Mucosa of descending colon (tissue), 3 donors: ENCODE measurements at regions not wholly inside any gene's neighbourhood (a gene's known extent, or its start where the extent isn't known, plus 50 kb on each side); places are given as distances from the start of the nearest gene placed in this dataset.

Experiments
- ATAC-seq: fragments of 200-7000 bp; cut with Tn5 transposase; one replicate; pipeline ENCODE4 v1.9.1; 2020; ENCODE audit warnings: mild to moderate bottlenecking, moderate library complexity
- DNase-seq, 3 donors: peaks; one replicate each; pipeline ENCODE4 v3.0.0-alpha.2; 2020
- H3K36me3 ChIP-seq: fragments of 200-600 bp; one replicate; pipeline ENCODE4 v1.8.0; 2021; ENCODE audit warnings: low read depth, mild to moderate bottlenecking
- H3K4me1 ChIP-seq: fragments of 200-600 bp; one replicate; pipeline ENCODE4 v1.8.0; 2021; ENCODE audit warnings: low read depth, mild to moderate bottlenecking
- H3K4me3 ChIP-seq: fragments of 200-600 bp; one replicate; pipeline ENCODE4 v1.8.0; 2021; ENCODE audit warnings: mild to moderate bottlenecking
- H3K9me3 ChIP-seq: fragments of 200-600 bp; one replicate; pipeline ENCODE4 v1.8.0; 2021; ENCODE audit warnings: mild to moderate bottlenecking
- CTCF ChIP-seq: fragments of 200-600 bp; IDR thresholded peaks from one replicate; pipeline ENCODE4 v1.8.0; 2022; ENCODE audit warnings: antibody characterized with exemption, mild to moderate bottlenecking
- intact Hi-C, 2 donors: fragments of 100-400 bp; cut with DNase I in 1 of 2; cut with micrococcal nuclease in 1 of 2; formaldehyde crosslinking; loops; one replicate each; pipeline versions ENCODE4 v1.11.0 to v1.11.1; 2022; cut with DNase I, micrococcal nuclease
- donor health status: DM: no; HTN: no; CAD: no; lungs with moderate emphysema.
- donor health status: DM: no; HTN: no; CAD: no.
- donor health status: DM: no; HTN: yes; CAD: no.

- no peaks in the 10 kb centered on the region for H3K4me1 ChIP-seq
- no peak for DNase-seq
- intact Hi-C loops = no loop called here
- no peaks in the 10 kb centered on the region for H3K36me3 ChIP-seq
- H3K4me3 ChIP-seq = no peak overlapping the region
- no peak for ATAC-seq
- no peak for TF ChIP-seq CTCF
- no peaks in the 10 kb centered on the region for H3K9me3 ChIP-seq
Measured at GRCh38 chr7:156104501-156105336, 292.5 kb upstream of the SHH start.

- H3K9me3 ChIP-seq = no peaks in the 10 kb centered on the region
- no peak for TF ChIP-seq CTCF
- no peaks in the 10 kb centered on the region for H3K4me1 ChIP-seq
- intact Hi-C loops = no loop called here
- no peaks in the 10 kb centered on the region for H3K36me3 ChIP-seq
- ATAC-seq (no peak), DNase-seq (no peak)
- no peak overlapping the region for H3K4me3 ChIP-seq
Measured at GRCh38 chr7:156102267-156102666, 290.0 kb upstream of the SHH start.

- intact Hi-C loops = no loop called here
- DNase-seq (no peak), ATAC-seq (no peak)
- Histone ChIP-seq H3K4me1 (no peaks in the 10 kb centered on the region), H3K36me3 (no peaks in the 10 kb centered on the region), H3K4me3 (no peak overlapping the region), H3K9me3 (no peaks in the 10 kb centered on the region)
- TF ChIP-seq CTCF = no peak
Measured at GRCh38 chr7:156101355-156101754, 289.1 kb upstream of the SHH start.

GRCh38 chr7:156100086-156100485 is 287.8 kb upstream of the SHH start:
- H3K4me3 ChIP-seq = no peak overlapping the region
- DNase-seq = no peak
- H3K9me3 ChIP-seq = no peaks in the 10 kb centered on the region
- no peak for TF ChIP-seq CTCF
- no peaks in the 10 kb centered on the region for H3K4me1 ChIP-seq
- no peak for ATAC-seq
- H3K36me3 ChIP-seq = no peaks in the 10 kb centered on the region
- intact Hi-C loops = no loop called here

GRCh38 chr7:156099085-156099484 is 286.8 kb upstream of the SHH start:
- intact Hi-C loops = no loop called here
- ATAC-seq = no peak
- DNase-seq = no peak
- Histone ChIP-seq H3K4me3 (no peak overlapping the region), H3K9me3 (no peaks in the 10 kb centered on the region), H3K4me1 (no peaks in the 10 kb centered on the region), H3K36me3 (no peaks in the 10 kb centered on the region)
- no peak for TF ChIP-seq CTCF
